ENCODE measurements at regions not wholly inside any gene's neighbourhood (a gene's known extent, or its start where the extent isn't known, plus 50 kb on each side); places are given as distances from the start of the nearest gene placed in this dataset.

DNA sequence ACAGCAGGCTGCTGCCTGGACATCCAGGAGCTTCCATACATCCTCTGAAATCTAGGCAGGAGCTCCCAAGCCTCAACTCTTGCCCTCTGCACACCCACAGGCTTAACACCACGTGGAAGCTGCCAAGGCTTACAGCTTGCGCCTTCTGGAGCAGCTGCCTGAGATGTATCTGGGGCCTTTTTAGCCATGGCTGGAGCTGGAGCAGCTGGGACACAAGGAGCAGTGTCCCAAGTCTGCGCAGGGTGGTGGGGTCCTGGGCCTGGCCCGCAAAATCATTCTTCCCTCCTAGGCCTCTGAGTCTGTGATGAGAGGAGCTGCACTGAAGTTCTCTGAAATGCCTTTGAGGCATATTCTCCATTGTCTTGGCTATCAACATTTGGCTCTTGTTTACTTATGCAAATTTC, 255.0 kb downstream of the DLL1 start:
- DNase-seq (ENCODE audit: low spot score): no peak
- no peaks in the 10 kb centered on the region for H3K36me3 ChIP-seq
- no peak overlapping the region for H3K4me3 ChIP-seq
- no peaks in the 10 kb centered on the region for H3K9me3 ChIP-seq
- H3K4me1 ChIP-seq: peaks cover 0 to 15% of the 10 kb centered on the region in 2 donors
- H3K27me3 ChIP-seq: no peaks in the 10 kb centered on the region
- H3K27ac ChIP-seq: no peak overlapping the region
- TF ChIP-seq CTCF (IDR thresholded peaks at IDR 0.05): no peak

GRCh38 chr6:170035044-170035443, 255.8 kb downstream of the DLL1 start:
- H3K9me3 ChIP-seq: no peaks in the 10 kb centered on the region
- H3K36me3 ChIP-seq: no peaks in the 10 kb centered on the region
- no peak overlapping the region for H3K27ac ChIP-seq
- H3K27me3 ChIP-seq: no peaks in the 10 kb centered on the region
- no peak for DNase-seq (ENCODE audit: low spot score)
- H3K4me1 ChIP-seq: peaks cover 0 to 15% of the 10 kb centered on the region in 2 donors
- no peak for TF ChIP-seq CTCF (IDR thresholded peaks at IDR 0.05)
- no peak overlapping the region for H3K4me3 ChIP-seq

GRCh38 chr6:170034294-170034693, 256.6 kb downstream of the DLL1 start:
- Histone ChIP-seq H3K4me3 (no peak overlapping the region), H3K36me3 (no peaks in the 10 kb centered on the region), H3K9me3 (no peaks in the 10 kb centered on the region), H3K27me3 (no peaks in the 10 kb centered on the region), H3K4me1 (peaks cover 0 to 15% of the 10 kb centered on the region in 2 donors), H3K27ac (no peak overlapping the region)
- no peak for TF ChIP-seq CTCF (IDR thresholded peaks at IDR 0.05)
- DNase-seq (ENCODE audit: low spot score): no peak

DNA sequence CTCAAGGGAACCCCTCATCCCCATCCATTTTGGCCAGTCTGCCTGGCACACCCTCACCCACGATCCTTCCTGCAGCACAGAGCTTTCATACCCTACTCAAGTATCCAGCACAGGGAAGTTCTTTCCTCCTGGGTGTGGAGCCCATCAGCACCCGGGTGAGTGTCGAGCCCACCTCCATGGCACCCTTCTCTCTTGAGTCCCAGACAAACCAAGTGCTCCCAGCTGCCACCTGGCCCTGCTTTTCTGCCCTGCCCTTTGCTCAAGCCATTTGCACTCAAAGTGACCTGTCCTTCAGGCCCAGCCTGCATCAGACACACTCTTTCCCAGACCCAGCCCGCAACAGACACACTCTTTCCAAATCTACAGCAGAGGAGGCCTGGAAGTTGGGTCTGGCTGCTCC, 257.2 kb downstream of the DLL1 start:
- Histone ChIP-seq H3K4me3 (no peak overlapping the region), H3K36me3 (no peaks in the 10 kb centered on the region), H3K4me1 (peaks cover 0 to 15% of the 10 kb centered on the region in 2 donors), H3K27me3 (no peaks in the 10 kb centered on the region), H3K9me3 (no peaks in the 10 kb centered on the region), H3K27ac (no peak overlapping the region)
- no peak for TF ChIP-seq CTCF (IDR thresholded peaks at IDR 0.05)
- peak; percentile 51 for DNase-seq (ENCODE audit: low spot score)

DNA sequence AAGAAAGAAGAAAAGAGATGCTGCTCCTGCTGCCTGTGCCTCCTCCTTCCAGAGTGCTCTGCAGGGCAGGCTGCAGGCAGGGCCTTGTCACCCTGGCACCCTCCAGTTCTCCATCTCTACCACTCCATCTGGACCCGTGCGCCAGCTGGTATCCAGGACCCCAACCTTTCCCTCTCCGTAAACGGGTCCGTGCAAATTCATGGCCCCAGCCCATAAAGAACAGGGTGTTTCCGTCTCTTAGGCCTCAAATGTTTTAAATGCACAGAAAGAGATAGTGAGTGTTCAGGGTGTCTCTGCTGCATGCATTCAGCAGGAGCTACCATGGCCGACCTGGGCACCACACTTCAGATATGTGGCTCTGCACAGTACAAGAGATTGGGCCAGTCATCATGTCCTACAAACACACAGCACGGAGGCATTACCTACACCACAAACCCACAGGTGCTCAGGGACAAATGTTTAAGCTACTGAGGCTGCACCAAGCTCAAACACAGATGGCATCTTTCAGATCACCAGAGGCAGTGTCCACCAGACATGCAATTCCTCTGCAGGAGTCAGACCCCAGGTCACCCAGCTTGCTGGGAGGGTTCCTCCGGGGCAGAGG, 258.1 kb downstream of the DLL1 start:
- Histone ChIP-seq H3K4me3 (no peak overlapping the region), H3K27me3 (no peaks in the 10 kb centered on the region), H3K4me1 (peaks cover 0 to 6% of the 10 kb centered on the region in 2 donors), H3K9me3 (no peaks in the 10 kb centered on the region), H3K36me3 (no peaks in the 10 kb centered on the region), H3K27ac (no peak overlapping the region)
- no peak for DNase-seq (ENCODE audit: low spot score)
- no peak for TF ChIP-seq CTCF (IDR thresholded peaks at IDR 0.05)

GRCh38 chr6:170032197-170032596, 258.7 kb downstream of the DLL1 start:
- H3K27me3 ChIP-seq: no peaks in the 10 kb centered on the region
- no peak for TF ChIP-seq CTCF (IDR thresholded peaks at IDR 0.05)
- no peak for DNase-seq (ENCODE audit: low spot score)
- H3K36me3 ChIP-seq: no peaks in the 10 kb centered on the region
- peaks cover 0 to under 1% of the 10 kb centered on the region in 2 donors for H3K4me1 ChIP-seq
- no peak overlapping the region for H3K4me3 ChIP-seq
- no peak overlapping the region for H3K27ac ChIP-seq
- no peaks in the 10 kb centered on the region for H3K9me3 ChIP-seq
